HepG2 (cell line): ENCODE measurements at regions not wholly inside any gene's neighbourhood (a gene's known extent, or its start where the extent isn't known, plus 50 kb on each side); places are given as distances from the start of the nearest gene placed in this dataset.
"Not testable (repeated sequence)": the region's sequence is repeated elsewhere in the genome, so short reads cannot be mapped to it uniquely, and the experiment has no call there.

ENCODE experiments used
- ATAC-seq: fragments of 200-7000 bp; cut with Tn5 transposase; 3 replicates; pipeline ENCODE4 v1.9.1; 2020; ENCODE audit warnings: mild to moderate bottlenecking, moderate library complexity
- BruUV-seq: library from RNA; stranded (reverse); fragments of 400-500 nt; replicated peaks from 2 replicates; lab custom pipeline; 2021; lab: Mats Ljungman, UMichigan
- CTCF ChIA-PET: fragments of 300-600 bp; formaldehyde crosslinking; extraction: SDS; loops from one replicate; lab custom pipeline; 2021; ENCODE audit warnings: low total read pairs, inconsistent platforms, low intra/inter-chr PET ratio; lab: Yijun Ruan, JAX
- POLR2A ChIA-PET: fragments of 350-600 bp; sonication (Branson Sonifier 250); formaldehyde crosslinking; loops from one replicate; lab custom pipeline; 2020; ENCODE audit warnings: antibody characterized with exemption, inconsistent platforms; lab: Yijun Ruan, JAX
- DNase-seq: peaks from one replicate; pipeline ENCODE4 v3.0.0-alpha.2; 2015; ENCODE audit warnings: low spot score
- FAIRE-seq: peaks from 3 replicates; lab custom pipeline; 2011; peaks lifted over from hg19 to GRCh38; lab: Jason Lieb, UNC
- H2AFZ ChIP-seq: one replicate; pipeline ENCODE4 v1.6.1; 2011; ENCODE audit warnings: low read length, inconsistent platforms
- H3K27ac ChIP-seq: fragments of 300-600 bp; 3 replicates; pipeline ENCODE4 v1.8.0; 2011; ENCODE audit warnings: mixed run types, mild to moderate bottlenecking, mixed read lengths, low read length, inconsistent platforms; ENCODE audit not compliant: insufficient read depth; ENCODE audit errors: extremely low read length
- H3K27me3 ChIP-seq, 2 experiments: fragments of 200-600 bp in 1 of 2; 2 replicates in 1 of 2; 3 replicates in 1 of 2; pipeline versions ENCODE4 v1.6.0 to v1.8.0; 2011; ENCODE audit warnings: low read length in 2 of 2, mild to moderate bottlenecking in 2 of 2, moderate library complexity in 2 of 2, inconsistent platforms in 1 of 2; ENCODE audit not compliant: insufficient read depth in 2 of 2, control insufficient read depth in 1 of 2
- H3K36me3 ChIP-seq, 2 experiments: fragments of 200-600 bp in 1 of 2; replicated peaks in 1 of 2; 2 replicates in 1 of 2; 3 replicates in 1 of 2; pipeline versions ENCODE4 v1.5.1 to v1.8.0; 2011; ENCODE audit warnings: low read length in 2 of 2, inconsistent platforms in 1 of 2; ENCODE audit not compliant: insufficient read depth in 2 of 2, control insufficient read depth in 1 of 2
- H3K4me1 ChIP-seq: 2 replicates; pipeline ENCODE4 v1.5.1; 2012; ENCODE audit warnings: low read length, inconsistent platforms; ENCODE audit not compliant: insufficient read depth
- H3K4me2 ChIP-seq: 2 replicates; pipeline ENCODE4 v1.6.0; 2011; ENCODE audit warnings: low read depth, low read length, inconsistent platforms
- H3K4me3 ChIP-seq, 3 experiments: fragments of 200-600 bp in 1 of 3; sonication (generic), shearing (Covaris generic) in 1 of 3; replicated peaks in 1 of 3; 2 replicates each; pipeline ENCODE4 v1.5.1; 2011 to 2016; ENCODE audit warnings: low read length in 3 of 3, inconsistent platforms in 2 of 3, low read depth in 2 of 3, mild to moderate bottlenecking in 2 of 3, control low read depth in 1 of 3, mixed read lengths in 1 of 3; ENCODE audit not compliant: insufficient read depth in 1 of 3
- H3K79me2 ChIP-seq: one replicate; pipeline ENCODE4 v1.6.1; 2011; ENCODE audit warnings: low read length, inconsistent platforms; ENCODE audit not compliant: insufficient read depth
- H3K9ac ChIP-seq: 2 replicates; pipeline ENCODE4 v1.6.0; 2011; ENCODE audit warnings: mild to moderate bottlenecking, low read depth, low read length, inconsistent platforms; ENCODE audit not compliant: insufficient read depth
- H3K9me3 ChIP-seq: 2 replicates; pipeline ENCODE4 v1.5.1; 2012; ENCODE audit warnings: mild to moderate bottlenecking, low read length
- H4K20me1 ChIP-seq: 2 replicates; pipeline ENCODE4 v1.6.0; 2011; ENCODE audit warnings: inconsistent platforms, mild to moderate bottlenecking, low read length, moderate library complexity; ENCODE audit not compliant: insufficient read depth
- BATF2 ChIP-seq: sonication (generic); formaldehyde crosslinking; IDR thresholded peaks from 2 replicates; pipeline ENCODE4 v1.8.0; 2022; ENCODE audit warnings: mild to moderate bottlenecking, missing genetic modification reagents, moderate library complexity
- LRRFIP1 ChIP-seq: sonication (generic); formaldehyde crosslinking; conservative IDR thresholded peaks from 2 replicates; pipeline ENCODE4 v1.4.0; 2020; ENCODE audit warnings: missing genetic modification reagents
- MBNL3 ChIP-seq: fragments of 250-450 bp; sonication (Bioruptor Pico); conservative IDR thresholded peaks from 2 replicates; pipeline ENCODE4 v1.8.0; 2022; ENCODE audit warnings: mild to moderate bottlenecking, inconsistent platforms
- SAFB2 ChIP-seq: sonication (generic); formaldehyde crosslinking; IDR thresholded peaks from 2 replicates; pipeline ENCODE4 v1.5.1; 2020; ENCODE audit warnings: missing genetic modification reagents, low read depth, mild to moderate bottlenecking, borderline replicate concordance
- SATB2 ChIP-seq: sonication (generic); formaldehyde crosslinking; IDR thresholded peaks from 2 replicates; pipeline ENCODE4 v1.5.0; 2020; ENCODE audit warnings: missing genetic modification reagents
- SKI ChIP-seq: fragments of 450-650 bp; IDR thresholded peaks from one replicate; pipeline ENCODE4 v1.6.1; 2018; ENCODE audit warnings: mild to moderate bottlenecking; ENCODE audit not compliant: partially characterized antibody
- ZNF160 ChIP-seq: sonication (generic); formaldehyde crosslinking; IDR thresholded peaks from 2 replicates; pipeline ENCODE4 v1.8.0; 2022; ENCODE audit warnings: mild to moderate bottlenecking, inconsistent platforms, missing genetic modification reagents
- ZNF282 ChIP-seq: fragments of 450-650 bp; IDR thresholded peaks from 2 replicates; pipeline ENCODE4 v1.6.1; 2018; ENCODE audit not compliant: partially characterized antibody
- ZNF296 ChIP-seq: sonication (generic); formaldehyde crosslinking; conservative IDR thresholded peaks from 2 replicates; pipeline ENCODE4 v1.5.0; 2020; ENCODE audit warnings: mild to moderate bottlenecking, missing genetic modification reagents
- ZZZ3 ChIP-seq: sonication (generic); formaldehyde crosslinking; IDR thresholded peaks from 2 replicates; pipeline ENCODE4 v1.4.0; 2020; ENCODE audit warnings: missing genetic modification reagents, mild to moderate bottlenecking, borderline replicate concordance
- WGBS: methylation state at CpG from one replicate; pipeline ENCODE4 v1.1.6; 2017; ENCODE audit warnings: low lambda C conversion rate; 5-methylcytosine and 5-hydroxymethylcytosine counted together
- in situ Hi-C: cut with HindIII; loops from 2 replicates; pipeline ENCODE4 v1.10.0; 2017; ENCODE audit warnings: low pct_unique_long_range_greater_than_20kb; ENCODE audit not compliant: extremely low pct_ligation_motif_present
- intact Hi-C: fragments of 100-400 bp; cut with micrococcal nuclease; formaldehyde crosslinking; loops from one replicate; pipeline ENCODE4 v1.10.0; 2022; ENCODE audit not compliant: unreplicated experiment
- TF ChIP-seq, protein P1 (sequence below): sonication (generic); formaldehyde crosslinking; IDR thresholded peaks from 2 replicates; pipeline ENCODE4 v1.5.0; 2020; ENCODE audit warnings: mild to moderate bottlenecking, missing genetic modification reagents

DNA sequence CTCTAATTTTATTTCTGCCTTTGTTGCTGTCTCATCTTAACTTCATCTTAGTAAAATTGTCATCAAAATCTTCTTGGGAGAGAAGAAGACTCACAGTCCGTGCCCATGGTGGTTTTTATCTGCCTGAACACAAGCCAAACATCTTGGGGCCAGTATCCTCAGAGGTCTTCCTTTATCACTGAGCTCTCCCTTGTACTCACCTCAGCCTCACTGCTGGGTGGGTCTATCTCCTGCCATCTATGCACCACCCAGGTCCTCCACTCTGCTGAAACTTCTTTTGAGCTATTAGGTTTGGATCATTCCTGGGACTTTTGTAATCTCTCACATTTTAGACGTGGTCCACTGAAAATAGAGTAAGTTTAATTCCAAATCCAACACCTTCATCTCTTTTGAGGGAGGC, 116.3 kb upstream of the EPB41L4A start (continued):
- TF ChIP-seq MBNL3 (CRISPR knock-in tag) (no peak), ZNF296 (no peak), SKI (no peak), ZNF160 (CRISPR knock-in tag) (no peak)

- H3K27ac ChIP-seq, H3K27me3 ChIP-seq, H2AFZ ChIP-seq, H3K9me3 ChIP-seq, H4K20me1 ChIP-seq, BruUV-seq, H3K4me1 ChIP-seq, ATAC-seq, CTCF ChIA-PET, FAIRE-seq, H3K36me3 ChIP-seq, POLR2A ChIA-PET, in situ Hi-C loops, intact Hi-C loops, H3K4me2 ChIP-seq, H3K79me2 ChIP-seq, DNase-seq, H3K9ac ChIP-seq, H3K4me3 ChIP-seq: not testable (repeated sequence)
- 2% methylated on average over 3 of the region's 3 CpGs for WGBS
Observed at GRCh38 chr5:112544558-112544957, 125.5 kb upstream of the EPB41L4A start.

- no peak for TF ChIP-seq SAFB2 (CRISPR knock-in tag)
- no peak for TF ChIP-seq ZNF282
- no peak for TF ChIP-seq ZZZ3 (CRISPR knock-in tag)
- TF ChIP-seq SATB2: no peak
- no peak for TF ChIP-seq BATF2 (CRISPR knock-in tag)
- TF ChIP-seq, protein P1, sequence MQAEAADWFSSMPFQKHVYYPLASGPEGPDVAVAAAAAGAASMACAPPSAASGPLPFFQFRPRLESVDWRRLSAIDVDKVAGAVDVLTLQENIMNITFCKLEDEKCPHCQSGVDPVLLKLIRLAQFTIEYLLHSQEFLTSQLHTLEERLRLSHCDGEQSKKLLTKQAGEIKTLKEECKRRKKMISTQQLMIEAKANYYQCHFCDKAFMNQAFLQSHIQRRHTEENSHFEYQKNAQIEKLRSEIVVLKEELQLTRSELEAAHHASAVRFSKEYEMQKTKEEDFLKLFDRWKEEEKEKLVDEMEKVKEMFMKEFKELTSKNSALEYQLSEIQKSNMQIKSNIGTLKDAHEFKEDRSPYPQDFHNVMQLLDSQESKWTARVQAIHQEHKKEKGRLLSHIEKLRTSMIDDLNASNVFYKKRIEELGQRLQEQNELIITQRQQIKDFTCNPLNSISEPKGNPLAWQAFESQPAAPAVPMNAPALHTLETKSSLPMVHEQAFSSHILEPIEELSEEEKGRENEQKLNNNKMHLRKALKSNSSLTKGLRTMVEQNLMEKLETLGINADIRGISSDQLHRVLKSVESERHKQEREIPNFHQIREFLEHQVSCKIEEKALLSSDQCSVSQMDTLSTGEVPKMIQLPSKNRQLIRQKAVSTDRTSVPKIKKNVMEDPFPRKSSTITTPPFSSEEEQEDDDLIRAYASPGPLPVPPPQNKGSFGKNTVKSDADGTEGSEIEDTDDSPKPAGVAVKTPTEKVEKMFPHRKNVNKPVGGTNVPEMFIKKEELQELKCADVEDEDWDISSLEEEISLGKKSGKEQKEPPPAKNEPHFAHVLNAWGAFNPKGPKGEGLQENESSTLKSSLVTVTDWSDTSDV (CRISPR knock-in tag): no peak
- TF ChIP-seq LRRFIP1 (CRISPR knock-in tag): no peak
- in situ Hi-C loops (no loop called here), intact Hi-C loops (no loop called here)
- no peaks in the 10 kb centered on the region for H3K27me3 ChIP-seq
- no peak overlapping the region for H3K4me3 ChIP-seq
- no peak for ATAC-seq
- H3K36me3 ChIP-seq: no peaks in the 10 kb centered on the region
- no peak for FAIRE-seq
- H3K9ac ChIP-seq: no peak overlapping the region
- H3K4me2 ChIP-seq: no peak overlapping the region
- CTCF ChIA-PET: no interaction called here
- no TSS peak for BruUV-seq
- peaks cover 5% of the 10 kb centered on the region; the same call in 1 of the 2 replicates for H3K4me1 ChIP-seq
- DNase-seq: no peak
- H4K20me1 ChIP-seq: no peaks in the 10 kb centered on the region
- no peak overlapping the region for H2AFZ ChIP-seq
- H3K79me2 ChIP-seq: no peaks in the 10 kb centered on the region
- no peak overlapping the region for H3K27ac ChIP-seq
- 34% methylated on average over 2 of the region's 4 CpGs for WGBS
- POLR2A ChIA-PET: no interaction called here
- H3K9me3 ChIP-seq: no peaks in the 10 kb centered on the region
Observed at GRCh38 chr5:112546946-112547592, 128.0 kb upstream of the EPB41L4A start.
